ENCODE measurements at regions not wholly inside any gene's neighbourhood (a gene's known extent, or its start where the extent isn't known, plus 50 kb on each side); places are given as distances from the start of the nearest gene placed in this dataset.

DNA sequence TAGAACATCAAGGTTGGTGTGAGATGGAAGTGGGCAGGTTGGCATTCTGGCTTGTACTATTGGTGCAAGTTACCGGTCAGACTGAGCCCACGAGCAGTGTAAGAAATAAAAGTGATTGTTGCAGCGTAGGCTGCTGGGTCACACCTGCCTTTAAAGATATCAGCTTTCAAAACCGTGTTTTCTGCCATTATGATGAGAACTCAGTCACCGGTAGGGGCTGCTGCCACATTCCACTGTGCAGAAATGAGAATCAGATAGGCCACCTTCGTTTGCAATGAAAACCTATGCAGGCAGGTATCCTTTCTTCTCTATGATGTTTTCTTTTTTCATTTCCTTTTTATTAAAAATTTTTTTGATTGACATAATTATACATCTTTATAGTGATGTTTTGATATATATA, 168.5 kb downstream of the MYLK4 start:
- Mint-ChIP-seq H3K9me3 (peaks cover 0 to 3% of the 10 kb centered on the region in 2 donors), H3K36me3 (no peaks in the 10 kb centered on the region), H3K4me1 (no peaks in the 10 kb centered on the region), H3K4me3 (no peak overlapping the region), H3K27me3 (ENCODE audit: low read depth in 2 of 2) (peaks cover 28 to 42% of the 10 kb centered on the region in 2 donors), H3K27ac (no peak overlapping the region)
- no peaks in the 10 kb centered on the region for H3K27me3 ChIP-seq (ENCODE audit: control insufficient read depth, insufficient read depth, low read length)
- no peaks in the 10 kb centered on the region for H3K9me3 ChIP-seq (ENCODE audit: control insufficient read depth, insufficient read depth, low read length)
- no peak for ATAC-seq
- H3K27ac ChIP-seq (ENCODE audit: low read length), result no peak overlapping the region
- no peaks in the 10 kb centered on the region for H3K4me1 ChIP-seq (ENCODE audit: control insufficient read depth, insufficient read depth, low read length)
- no peak overlapping the region for H3K4me3 ChIP-seq (ENCODE audit: low read length)
- no peak for DNase-seq
- TF ChIP-seq CTCF (IDR thresholded peaks at IDR 0.05), result no peak
- intact Hi-C loops (cut with micrococcal nuclease), result no loop called here
- WGBS (ENCODE audit: insufficient coverage), result 89% methylated on average over 5 of the region's 6 CpGs
- H3K36me3 ChIP-seq (ENCODE audit: control insufficient read depth, insufficient read depth, low read length), result no peaks in the 10 kb centered on the region

GRCh38 chr6:2581611-2582010, 169.1 kb downstream of the MYLK4 start:
- no peak overlapping the region for H3K4me3 Mint-ChIP-seq
- Histone ChIP-seq H3K9me3 (ENCODE audit: control insufficient read depth, insufficient read depth, low read length) (no peaks in the 10 kb centered on the region), H3K4me1 (ENCODE audit: control insufficient read depth, insufficient read depth, low read length) (no peaks in the 10 kb centered on the region), H3K27ac (ENCODE audit: low read length) (no peak overlapping the region), H3K27me3 (ENCODE audit: control insufficient read depth, insufficient read depth, low read length) (no peaks in the 10 kb centered on the region), H3K4me3 (ENCODE audit: low read length) (no peak overlapping the region), H3K36me3 (ENCODE audit: control insufficient read depth, insufficient read depth, low read length) (no peaks in the 10 kb centered on the region)
- peaks cover 31 to 40% of the 10 kb centered on the region in 2 donors for H3K27me3 Mint-ChIP-seq (ENCODE audit: low read depth in 2 of 2)
- intact Hi-C loops (cut with micrococcal nuclease), result no loop called here
- DNase-seq (no peak), ATAC-seq (no peak)
- H3K27ac Mint-ChIP-seq, result no peak overlapping the region
- H3K4me1 Mint-ChIP-seq, result no peaks in the 10 kb centered on the region
- WGBS (ENCODE audit: insufficient coverage), result 100% methylated on average over 2 of the region's 2 CpGs
- H3K9me3 Mint-ChIP-seq, result peaks cover 0 to 3% of the 10 kb centered on the region in 2 donors
- no peaks in the 10 kb centered on the region for H3K36me3 Mint-ChIP-seq
- TF ChIP-seq CTCF (IDR thresholded peaks at IDR 0.05), result no peak

- Mint-ChIP-seq H3K27ac (no peak overlapping the region), H3K4me3 (no peak overlapping the region), H3K36me3 (no peaks in the 10 kb centered on the region), H3K27me3 (ENCODE audit: low read depth in 2 of 2) (peaks cover 25 to 36% of the 10 kb centered on the region in 2 donors), H3K9me3 (no peaks in the 10 kb centered on the region), H3K4me1 (no peaks in the 10 kb centered on the region)
- no peak for ATAC-seq
- intact Hi-C loops (cut with micrococcal nuclease), result no loop called here
- no peaks in the 10 kb centered on the region for H3K9me3 ChIP-seq (ENCODE audit: control insufficient read depth, insufficient read depth, low read length)
- DNase-seq, result no peak
- no peaks in the 10 kb centered on the region for H3K36me3 ChIP-seq (ENCODE audit: control insufficient read depth, insufficient read depth, low read length)
- TF ChIP-seq CTCF (IDR thresholded peaks at IDR 0.05), result no peak
- no peak overlapping the region for H3K4me3 ChIP-seq (ENCODE audit: low read length)
- H3K4me1 ChIP-seq (ENCODE audit: control insufficient read depth, insufficient read depth, low read length), result no peaks in the 10 kb centered on the region
- no peaks in the 10 kb centered on the region for H3K27me3 ChIP-seq (ENCODE audit: control insufficient read depth, insufficient read depth, low read length)
- no peak overlapping the region for H3K27ac ChIP-seq (ENCODE audit: low read length)
- WGBS (ENCODE audit: insufficient coverage), result 78% methylated on average over 4 of the region's 4 CpGs
Measured at GRCh38 chr6:2581011-2581410, 169.7 kb downstream of the MYLK4 start.

DNA sequence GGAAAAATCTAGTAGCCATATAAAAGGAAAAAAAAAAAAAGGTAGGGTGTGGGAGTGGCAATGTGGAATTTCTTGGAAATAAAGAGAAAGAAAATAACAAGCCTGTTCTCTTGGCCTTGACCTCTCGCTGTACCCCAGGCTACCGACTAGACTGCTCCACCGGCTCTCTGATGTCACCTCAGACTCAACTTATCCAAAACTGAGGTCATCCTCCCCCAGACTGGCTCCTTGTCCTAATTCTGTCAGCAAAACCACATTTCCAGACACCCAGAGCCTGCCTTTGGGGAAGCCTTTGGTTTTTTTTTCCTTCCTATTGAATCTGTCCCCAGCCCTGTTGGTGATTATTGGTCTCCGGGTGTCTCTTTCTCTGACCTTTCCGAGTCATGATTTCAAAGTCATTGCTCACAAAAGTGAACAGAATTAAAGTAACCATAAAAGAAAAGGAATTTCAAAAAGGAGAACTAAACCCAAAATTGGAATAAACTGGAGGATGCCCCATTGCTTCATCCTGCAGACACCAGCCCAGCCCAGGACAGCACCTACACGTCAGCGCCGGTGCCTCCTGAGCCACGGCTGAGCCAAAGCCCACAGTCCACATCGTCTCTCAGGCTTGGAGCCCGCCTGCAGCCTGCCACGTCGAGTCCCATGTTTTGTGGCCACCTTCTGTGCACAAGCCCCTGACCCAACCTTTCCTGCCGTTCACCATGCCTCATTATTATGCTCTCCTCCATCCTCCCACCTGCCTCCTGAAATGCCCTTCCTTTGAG, 170.7 kb downstream of the MYLK4 start:
- H3K27me3 ChIP-seq (ENCODE audit: control insufficient read depth, insufficient read depth, low read length), result no peaks in the 10 kb centered on the region
- ATAC-seq, result no peak
- no peak overlapping the region for H3K4me3 ChIP-seq (ENCODE audit: low read length)
- intact Hi-C loops (cut with micrococcal nuclease), result no loop called here
- no peaks in the 10 kb centered on the region for H3K9me3 Mint-ChIP-seq
- no peak overlapping the region for H3K27ac Mint-ChIP-seq
- H3K9me3 ChIP-seq (ENCODE audit: control insufficient read depth, insufficient read depth, low read length), result no peaks in the 10 kb centered on the region
- peaks cover 30 to 39% of the 10 kb centered on the region in 2 donors for H3K27me3 Mint-ChIP-seq (ENCODE audit: low read depth in 2 of 2)
- no peak overlapping the region for H3K4me3 Mint-ChIP-seq
- 89% methylated on average over 14 of the region's 14 CpGs for WGBS (ENCODE audit: insufficient coverage)
- no peaks in the 10 kb centered on the region for H3K36me3 Mint-ChIP-seq
- no peak for TF ChIP-seq CTCF (IDR thresholded peaks at IDR 0.05)
- H3K36me3 ChIP-seq (ENCODE audit: control insufficient read depth, insufficient read depth, low read length), result no peaks in the 10 kb centered on the region
- no peaks in the 10 kb centered on the region for H3K4me1 Mint-ChIP-seq
- no peaks in the 10 kb centered on the region for H3K4me1 ChIP-seq (ENCODE audit: control insufficient read depth, insufficient read depth, low read length)
- DNase-seq, result no peak
- H3K27ac ChIP-seq (ENCODE audit: low read length), result no peak overlapping the region

Data from natural killer cell (primary cell).